8988T (cell line): ENCODE measurements at regions not wholly inside any gene's neighbourhood (a gene's known extent, or its start where the extent isn't known, plus 50 kb on each side); places are given as distances from the start of the nearest gene placed in this dataset.
A peak's percentile ranks its signal among the peaks of the same experiment; 100 is the strongest.
"Not testable (repeated sequence)": the region's sequence is repeated elsewhere in the genome, so short reads cannot be mapped to it uniquely, and the experiment has no call there.

Experiments
- DNase-seq: peaks from one replicate; pipeline ENCODE4 v3.0.0; 2011

DNA sequence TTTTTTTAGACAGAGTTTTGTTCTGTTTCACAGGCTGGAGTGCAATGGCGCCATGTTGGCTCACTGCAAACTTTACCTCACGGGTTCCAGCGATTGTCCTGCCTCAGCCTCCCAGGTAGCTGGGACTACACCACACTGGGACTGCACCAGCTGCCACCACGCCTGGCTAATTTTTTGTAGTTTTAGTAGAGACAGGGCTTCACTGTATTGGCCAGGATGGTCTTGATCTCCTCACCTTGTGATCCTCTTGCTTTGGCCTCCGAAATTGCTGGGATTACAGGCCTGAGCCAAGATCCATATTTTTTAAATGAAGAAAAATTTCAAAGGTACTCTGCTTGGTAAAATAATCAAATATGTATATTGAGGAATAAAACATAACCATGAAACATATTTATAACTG lies 195.8 kb upstream of the TPTE start:
- DNase-seq, result not testable (repeated sequence)

DNA sequence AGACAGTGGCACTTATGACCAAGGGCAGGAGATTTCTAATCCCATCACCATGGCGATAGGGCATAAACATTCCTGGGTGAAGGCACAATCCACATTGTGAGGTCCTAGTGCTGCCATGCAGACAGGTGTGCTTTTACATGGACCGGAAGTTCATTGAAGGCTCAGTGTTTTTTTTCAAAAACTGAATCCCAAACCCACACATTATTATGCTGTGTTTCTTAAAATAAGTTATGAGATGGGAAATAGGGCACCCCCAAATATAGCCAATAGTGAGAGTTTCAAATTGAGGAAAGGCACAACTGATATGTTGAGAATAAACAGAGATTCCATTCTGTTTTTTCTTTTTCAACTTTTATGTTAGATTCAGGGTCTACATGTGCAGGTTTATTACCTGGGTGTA lies 195.2 kb upstream of the TPTE start:
- DNase-seq, result not testable (repeated sequence)

DNA sequence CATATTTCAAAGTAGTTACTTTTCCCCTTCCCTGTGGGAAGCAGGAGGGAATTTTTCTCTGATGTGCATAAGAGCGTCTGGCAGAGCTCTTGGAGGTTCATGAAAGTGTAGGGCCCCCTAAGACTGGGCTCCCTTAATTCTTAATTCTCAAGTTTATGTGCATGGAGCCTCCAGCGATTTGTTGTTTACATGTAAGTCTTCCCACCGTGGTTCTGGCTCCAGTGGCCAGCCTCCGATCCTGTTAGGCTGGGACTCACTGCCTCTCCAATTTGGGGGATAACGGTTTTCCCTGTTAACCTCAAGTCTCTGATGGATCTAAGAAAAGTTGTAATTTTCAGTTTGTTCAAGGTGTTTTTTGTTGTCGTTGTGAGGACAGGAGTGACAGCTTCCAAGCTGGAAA lies 192.7 kb upstream of the TPTE start:
- not testable (repeated sequence) for DNase-seq

- DNase-seq, result not testable (repeated sequence)
Measured at GRCh38 chr21:10330641-10331119, 190.7 kb upstream of the TPTE start.

DNA sequence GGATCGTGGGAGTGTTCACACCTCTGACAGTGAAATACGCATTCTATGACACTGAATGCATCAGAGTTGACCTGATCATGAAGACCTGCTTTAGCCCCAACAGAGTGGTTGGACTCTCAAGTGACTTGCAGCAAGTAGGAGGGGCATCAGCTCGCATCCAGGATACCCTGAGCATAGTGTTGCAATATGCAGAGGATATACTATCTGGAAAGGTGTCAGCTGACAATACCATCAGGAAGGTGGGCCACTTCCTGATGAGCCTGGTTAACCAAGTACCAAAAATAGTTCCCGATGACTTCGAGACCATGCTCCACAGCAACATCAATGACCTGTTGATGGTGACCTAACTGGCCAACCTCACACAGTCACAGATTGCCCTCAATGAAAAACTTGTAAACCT lies 190.2 kb upstream of the TPTE start:
- DNase-seq, result not testable (repeated sequence)

- not testable (repeated sequence) for DNase-seq
Measured at GRCh38 chr21:10332935-10333334, 188.4 kb upstream of the TPTE start.

DNA sequence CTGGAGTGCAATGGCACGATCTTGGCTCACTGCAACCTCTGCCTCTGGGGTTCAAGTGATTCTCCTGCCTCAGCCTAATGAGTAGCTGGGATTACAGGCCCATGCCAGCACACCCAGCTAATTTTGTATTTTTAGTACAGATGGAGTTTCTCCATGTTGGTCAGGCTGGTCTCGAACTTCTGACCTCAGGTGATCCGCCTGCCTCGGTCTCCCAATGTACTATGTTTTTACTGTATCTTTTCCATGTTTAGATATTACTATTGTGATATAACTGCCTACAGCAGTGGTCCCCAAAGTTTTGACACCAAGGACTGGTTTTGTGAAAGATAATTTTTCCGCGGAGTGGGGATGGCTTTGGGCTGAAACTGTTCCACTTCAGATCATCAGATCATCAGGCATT lies 187.0 kb upstream of the TPTE start:
- not testable (repeated sequence) for DNase-seq

DNA sequence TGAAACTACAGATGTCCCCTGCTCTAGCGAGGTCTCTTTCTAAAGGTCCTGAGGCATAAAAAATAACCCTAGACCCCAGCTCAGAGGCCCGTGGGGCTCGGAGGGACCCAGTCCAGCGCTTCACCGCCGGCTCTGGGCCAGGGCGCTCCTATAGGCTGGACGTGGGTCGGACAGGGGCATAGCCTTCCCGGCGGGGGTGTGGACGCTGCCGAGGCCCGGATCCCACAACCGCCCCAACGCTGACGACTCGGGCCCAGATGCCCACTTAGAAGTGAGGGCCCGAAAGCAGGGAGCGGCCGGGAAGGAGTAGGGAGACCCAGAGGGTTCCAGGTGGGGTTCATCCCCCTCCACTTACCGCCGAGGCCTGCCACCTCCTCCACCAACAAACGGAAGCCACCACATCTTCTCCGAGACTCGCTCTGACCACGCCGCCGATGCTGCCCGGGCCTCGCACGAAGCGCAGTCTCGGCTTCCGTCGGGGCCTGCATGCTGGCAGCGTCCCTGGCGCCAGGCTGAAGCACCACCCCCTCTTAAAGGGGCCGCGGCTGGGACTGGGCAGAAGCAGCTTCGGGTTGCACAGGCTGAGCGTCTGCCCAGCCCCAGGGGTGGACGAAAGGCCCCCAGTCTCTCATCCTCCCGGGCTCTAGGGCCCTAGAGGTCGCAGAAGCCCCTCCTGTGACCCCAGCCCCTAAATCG lies 179.0 kb upstream of the TPTE start:
- not testable (repeated sequence) for DNase-seq

GRCh38 chr21:10343146-10343935 lies 178.0 kb upstream of the TPTE start:
- DNase-seq, result peak; percentile 17

GRCh38 chr21:10344266-10344665 lies 177.1 kb upstream of the TPTE start:
- DNase-seq, result not testable (repeated sequence)

DNA sequence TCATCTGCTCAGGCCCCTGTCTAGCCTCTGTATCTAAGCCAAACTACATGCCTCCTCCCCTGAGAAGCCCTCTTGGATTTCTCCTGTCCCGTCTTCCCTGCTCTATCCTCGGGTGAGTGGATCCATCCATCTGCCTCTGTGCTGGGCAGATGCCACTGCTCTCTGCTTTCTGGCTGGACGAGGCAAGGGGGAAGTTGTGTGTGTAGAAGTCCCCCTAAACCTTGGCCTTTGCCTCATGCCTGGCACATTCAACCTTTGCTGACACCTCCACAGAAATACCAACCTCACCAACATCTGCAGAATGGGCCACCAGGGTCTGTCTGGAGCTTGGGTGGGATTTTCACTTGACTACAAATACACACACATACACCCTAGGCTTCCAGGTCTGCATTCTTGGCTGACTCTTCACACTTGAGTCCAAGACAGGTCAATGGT lies 176.2 kb upstream of the TPTE start:
- DNase-seq, result peak; percentile 11

GRCh38 chr21:10346249-10346648 lies 175.1 kb upstream of the TPTE start:
- DNase-seq, result not testable (repeated sequence)

- not testable (repeated sequence) for DNase-seq
Measured at GRCh38 chr21:10346933-10347615, 174.3 kb upstream of the TPTE start.

- not testable (repeated sequence) for DNase-seq
Measured at GRCh38 chr21:10347675-10348074, 173.7 kb upstream of the TPTE start.

- not testable (repeated sequence) for DNase-seq
Measured at GRCh38 chr21:10348150-10348549, 173.2 kb upstream of the TPTE start.

DNA sequence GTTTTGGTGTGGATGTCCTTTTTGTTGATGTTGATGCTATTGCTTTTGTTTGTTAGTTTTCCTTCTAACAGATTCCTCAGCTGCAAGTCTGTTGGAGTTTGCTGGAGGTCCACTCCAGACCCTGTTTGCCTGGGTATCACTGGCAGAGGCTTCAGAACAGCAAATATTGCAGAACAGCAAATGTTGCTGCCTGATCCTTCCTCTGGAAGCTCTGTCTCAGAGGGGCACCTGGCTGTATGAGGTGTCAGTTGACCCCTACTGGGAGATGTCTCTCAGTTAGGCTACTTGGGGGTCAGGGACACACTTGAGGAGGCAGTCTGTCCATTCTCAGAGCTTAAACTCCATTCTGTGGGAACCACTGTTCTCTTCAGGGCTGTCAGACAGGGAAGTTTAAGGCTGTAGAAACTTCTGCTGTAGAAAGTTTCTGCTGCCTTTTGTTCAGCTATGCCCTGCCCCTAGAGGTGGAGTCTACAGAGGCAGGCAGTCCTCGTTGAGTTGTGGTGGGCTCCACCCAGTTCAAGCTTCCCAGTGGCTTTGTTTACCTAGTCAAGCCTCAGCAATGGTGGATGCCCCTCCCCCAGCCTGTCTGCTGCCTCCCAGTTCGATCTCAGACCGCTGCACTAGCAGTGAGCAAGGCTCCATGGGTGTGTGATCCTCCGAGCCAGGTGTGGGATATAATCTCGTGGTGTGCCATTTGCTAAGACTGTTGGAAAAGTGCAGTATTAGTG lies 166.4 kb upstream of the TPTE start:
- not testable (repeated sequence) for DNase-seq

DNA sequence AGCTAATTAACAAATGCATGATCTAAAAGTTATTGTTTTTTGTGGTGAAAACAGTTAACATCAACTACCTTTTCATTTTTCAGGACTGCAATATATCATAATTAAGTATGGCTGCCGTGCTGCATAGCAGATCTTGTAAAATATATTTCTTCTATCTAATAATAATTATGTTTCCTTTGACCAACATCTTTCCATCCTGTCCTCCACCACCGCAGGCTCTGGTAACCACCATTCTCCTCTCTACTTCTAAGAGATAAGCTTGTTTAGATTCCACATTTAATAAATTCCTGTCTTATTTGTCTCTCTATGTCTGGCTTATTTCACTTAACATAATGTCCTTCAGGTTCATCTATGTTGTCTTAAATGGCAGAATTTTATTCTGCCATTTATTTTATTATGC lies 162.3 kb upstream of the TPTE start:
- DNase-seq, result not testable (repeated sequence)

DNA sequence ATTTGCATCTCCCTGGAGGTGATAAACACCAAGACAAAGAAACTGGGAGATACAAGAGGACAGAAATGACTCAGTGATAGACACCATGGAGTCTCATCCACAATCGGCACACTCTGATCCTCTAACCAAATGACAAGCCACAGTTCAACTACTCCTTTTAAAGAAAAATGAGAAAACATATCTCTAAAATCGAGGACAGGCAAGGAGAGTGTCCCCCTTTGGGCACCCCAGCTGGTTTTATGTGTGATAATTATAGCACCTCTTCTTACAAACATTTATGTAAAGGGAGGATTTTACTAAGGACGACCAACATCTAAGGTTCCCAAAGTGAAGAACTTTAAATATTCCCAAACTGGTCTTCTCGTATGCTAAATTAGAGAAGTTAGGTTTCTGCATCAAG lies 161.5 kb upstream of the TPTE start:
- not testable (repeated sequence) for DNase-seq

GRCh38 chr21:10361214-10361736 lies 160.1 kb upstream of the TPTE start:
- not testable (repeated sequence) for DNase-seq

- DNase-seq, result not testable (repeated sequence)
Measured at GRCh38 chr21:10362816-10363215, 158.6 kb upstream of the TPTE start.

GRCh38 chr21:10363321-10363720 lies 158.1 kb upstream of the TPTE start:
- not testable (repeated sequence) for DNase-seq

DNA sequence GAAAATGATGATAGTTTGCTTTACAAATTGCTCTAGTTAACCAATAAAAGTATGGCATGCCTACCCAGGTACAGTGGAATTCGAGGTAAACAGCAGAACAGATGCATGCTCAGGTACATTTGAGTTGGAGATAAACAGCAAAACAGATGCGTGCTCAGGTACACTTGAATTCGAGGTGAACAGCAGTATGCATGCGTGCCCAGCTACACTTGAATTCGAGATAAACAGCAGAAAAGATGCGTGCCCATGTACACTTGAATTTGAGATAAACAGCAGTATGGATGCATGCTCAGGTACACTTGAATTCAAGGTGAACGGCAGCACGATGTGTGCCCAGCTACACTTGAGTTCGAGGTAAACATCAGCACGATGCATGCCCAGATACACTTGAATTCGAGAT lies 155.2 kb upstream of the TPTE start:
- not testable (repeated sequence) for DNase-seq
